WTC11 (cell line): ENCODE measurements at regions not wholly inside any gene's neighbourhood (a gene's known extent, or its start where the extent isn't known, plus 50 kb on each side); places are given as distances from the start of the nearest gene placed in this dataset.

ENCODE experiments used
- ATAC-seq: fragments of 200-7000 bp; cut with Tn5 transposase; 2 replicates; pipeline ENCODE4 v1.10.0; 2021; ENCODE audit warnings: mild to moderate bottlenecking, moderate library complexity
- CTCF ChIA-PET: fragments of 300-600 bp; sonication (Branson Sonifier 250); formaldehyde crosslinking; loops from one replicate; lab custom pipeline; 2021; ENCODE audit warnings: antibody characterized with exemption; lab: Charles Lee
- POLR2A ChIA-PET: fragments of 350-600 bp; sonication (Branson Sonifier 250); formaldehyde crosslinking; loops from one replicate; lab custom pipeline; 2021; ENCODE audit warnings: antibody characterized with exemption; lab: Charles Lee
- DNase-seq: peaks from one replicate; pipeline ENCODE4 v3.0.0; 2021; ENCODE audit warnings: low spot score
- H3K27ac Mint-ChIP-seq: 2 replicates; pipeline ENCODE4 v1.8.0; 2021; ENCODE audit warnings: mixed read lengths
- H3K27me3 Mint-ChIP-seq: 2 replicates; pipeline ENCODE4 v1.8.0; 2021; ENCODE audit warnings: low read depth, mild to moderate bottlenecking, moderate library complexity, mixed read lengths
- H3K36me3 Mint-ChIP-seq: 2 replicates; pipeline ENCODE4 v1.8.0; 2021; ENCODE audit warnings: mixed read lengths
- H3K4me1 Mint-ChIP-seq: 2 replicates; pipeline ENCODE4 v1.8.0; 2022; ENCODE audit warnings: mixed read lengths
- H3K4me3 Mint-ChIP-seq: 2 replicates; pipeline ENCODE4 v1.8.0; 2021; ENCODE audit warnings: mild to moderate bottlenecking, moderate library complexity, mixed read lengths
- H3K9me3 Mint-ChIP-seq: 2 replicates; pipeline ENCODE4 v1.8.0; 2021; ENCODE audit warnings: mixed read lengths
- ETV6 ChIP-seq: sonication (generic); formaldehyde crosslinking; IDR thresholded peaks from 2 replicates; pipeline ENCODE4 v1.8.1; 2022; ENCODE audit warnings: mild to moderate bottlenecking, missing genetic modification reagents
- GABPB1 ChIP-seq: sonication (generic); formaldehyde crosslinking; IDR thresholded peaks from 2 replicates; pipeline ENCODE4 v1.8.1; 2023; ENCODE audit warnings: mild to moderate bottlenecking, missing genetic modification reagents
- JAZF1 ChIP-seq: fragments of 250-450 bp; sonication (Bioruptor Pico); IDR thresholded peaks from 2 replicates; pipeline ENCODE4 v1.9.0; 2021; ENCODE audit warnings: moderate library complexity, mild to moderate bottlenecking, inconsistent platforms
- RELA ChIP-seq: sonication (generic); formaldehyde crosslinking; IDR thresholded peaks from 2 replicates; pipeline ENCODE4 v1.8.1; 2022; ENCODE audit warnings: missing genetic modification reagents, mild to moderate bottlenecking, borderline replicate concordance
- SP1 ChIP-seq: sonication (generic); formaldehyde crosslinking; conservative IDR thresholded peaks from 2 replicates; pipeline ENCODE4 v1.8.1; 2022; ENCODE audit warnings: missing genetic modification reagents
- TEAD4 ChIP-seq: sonication (generic); formaldehyde crosslinking; IDR thresholded peaks from 2 replicates; pipeline ENCODE4 v1.8.0; 2022; ENCODE audit warnings: mild to moderate bottlenecking, missing genetic modification reagents
- ZNF396 ChIP-seq: fragments of 250-450 bp; sonication (Bioruptor Pico); IDR thresholded peaks from 2 replicates; pipeline ENCODE4 v1.8.0; 2021; ENCODE audit warnings: mild to moderate bottlenecking, moderate library complexity, borderline replicate concordance
- ZNF671 ChIP-seq: fragments of 250-450 bp; sonication (Bioruptor Pico); IDR thresholded peaks from 2 replicates; pipeline ENCODE4 v1.8.0; 2021; ENCODE audit warnings: mild to moderate bottlenecking
- TF ChIP-seq, protein P1 (sequence below): fragments of 250-450 bp; sonication (Bioruptor Pico); IDR thresholded peaks from 2 replicates; pipeline ENCODE4 v2.1.2; 2022; ENCODE audit warnings: mild to moderate bottlenecking, moderate library complexity
- TF ChIP-seq, protein P2 (sequence below): sonication (generic); formaldehyde crosslinking; IDR thresholded peaks from 2 replicates; pipeline ENCODE4 v1.8.0; 2023; ENCODE audit warnings: missing genetic modification reagents, mild to moderate bottlenecking, borderline replicate concordance
- TF ChIP-seq, protein P3 (sequence below): fragments of 250-450 bp; sonication (Bioruptor Pico); IDR thresholded peaks from 2 replicates; pipeline ENCODE4 v1.9.0; 2021; ENCODE audit warnings: moderate library complexity, mild to moderate bottlenecking, inconsistent platforms, borderline replicate concordance
- TF ChIP-seq, protein P4 (sequence below): sonication (generic); formaldehyde crosslinking; IDR thresholded peaks from 2 replicates; pipeline ENCODE4 v1.8.1; 2023; ENCODE audit warnings: mild to moderate bottlenecking, moderate library complexity, missing genetic modification reagents
- TF ChIP-seq, protein P5 (sequence below): sonication (generic); formaldehyde crosslinking; IDR thresholded peaks from 2 replicates; pipeline ENCODE4 v1.8.0; 2022; ENCODE audit warnings: mild to moderate bottlenecking, missing genetic modification reagents
- TF ChIP-seq, protein P6 (sequence below): sonication (generic); formaldehyde crosslinking; IDR thresholded peaks from 2 replicates; pipeline ENCODE4 v1.8.1; 2022; ENCODE audit warnings: low read depth, missing genetic modification reagents, borderline replicate concordance

DNA sequence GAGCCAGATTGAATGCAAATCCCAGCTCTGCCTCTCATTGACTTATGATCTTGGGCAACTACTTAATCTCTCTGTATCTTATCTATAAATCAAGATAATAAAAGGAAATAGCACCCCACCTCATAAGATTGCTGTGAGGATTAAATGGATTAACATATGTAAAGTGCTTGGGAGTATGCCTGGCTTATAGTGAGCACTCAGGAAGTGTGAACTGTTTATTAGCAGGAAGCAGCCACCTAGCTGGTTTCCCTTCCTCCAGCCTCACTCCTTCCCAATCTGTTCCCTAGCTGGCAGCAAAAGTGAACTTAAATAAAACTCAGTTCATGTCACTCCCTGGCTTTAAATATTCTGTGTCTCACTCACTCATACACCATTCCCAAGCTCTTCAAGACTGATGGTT is 526.6 kb upstream of the PKDCC start:
- TF ChIP-seq ZNF671 (no peak), TEAD4 (CRISPR knock-in tag) (no peak), RELA (CRISPR knock-in tag) (no peak), JAZF1 (CRISPR knock-in tag) (no peak), ETV6 (no peak), GABPB1 (CRISPR knock-in tag) (no peak), SP1 (CRISPR knock-in tag) (no peak), ZNF396 (CRISPR knock-in tag) (no peak)
- TF ChIP-seq, protein P1, sequence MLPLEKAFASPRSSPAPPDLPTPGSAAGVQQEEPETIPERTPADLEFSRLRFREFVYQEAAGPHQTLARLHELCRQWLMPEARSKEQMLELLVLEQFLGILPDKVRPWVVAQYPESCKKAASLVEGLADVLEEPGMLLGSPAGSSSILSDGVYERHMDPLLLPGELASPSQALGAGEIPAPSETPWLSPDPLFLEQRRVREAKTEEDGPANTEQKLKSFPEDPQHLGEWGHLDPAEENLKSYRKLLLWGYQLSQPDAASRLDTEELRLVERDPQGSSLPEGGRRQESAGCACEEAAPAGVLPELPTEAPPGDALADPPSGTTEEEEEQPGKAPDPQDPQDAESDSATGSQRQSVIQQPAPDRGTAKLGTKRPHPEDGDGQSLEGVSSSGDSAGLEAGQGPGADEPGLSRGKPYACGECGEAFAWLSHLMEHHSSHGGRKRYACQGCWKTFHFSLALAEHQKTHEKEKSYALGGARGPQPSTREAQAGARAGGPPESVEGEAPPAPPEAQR (CRISPR knock-in tag): no peak
- TF ChIP-seq, protein P2, sequence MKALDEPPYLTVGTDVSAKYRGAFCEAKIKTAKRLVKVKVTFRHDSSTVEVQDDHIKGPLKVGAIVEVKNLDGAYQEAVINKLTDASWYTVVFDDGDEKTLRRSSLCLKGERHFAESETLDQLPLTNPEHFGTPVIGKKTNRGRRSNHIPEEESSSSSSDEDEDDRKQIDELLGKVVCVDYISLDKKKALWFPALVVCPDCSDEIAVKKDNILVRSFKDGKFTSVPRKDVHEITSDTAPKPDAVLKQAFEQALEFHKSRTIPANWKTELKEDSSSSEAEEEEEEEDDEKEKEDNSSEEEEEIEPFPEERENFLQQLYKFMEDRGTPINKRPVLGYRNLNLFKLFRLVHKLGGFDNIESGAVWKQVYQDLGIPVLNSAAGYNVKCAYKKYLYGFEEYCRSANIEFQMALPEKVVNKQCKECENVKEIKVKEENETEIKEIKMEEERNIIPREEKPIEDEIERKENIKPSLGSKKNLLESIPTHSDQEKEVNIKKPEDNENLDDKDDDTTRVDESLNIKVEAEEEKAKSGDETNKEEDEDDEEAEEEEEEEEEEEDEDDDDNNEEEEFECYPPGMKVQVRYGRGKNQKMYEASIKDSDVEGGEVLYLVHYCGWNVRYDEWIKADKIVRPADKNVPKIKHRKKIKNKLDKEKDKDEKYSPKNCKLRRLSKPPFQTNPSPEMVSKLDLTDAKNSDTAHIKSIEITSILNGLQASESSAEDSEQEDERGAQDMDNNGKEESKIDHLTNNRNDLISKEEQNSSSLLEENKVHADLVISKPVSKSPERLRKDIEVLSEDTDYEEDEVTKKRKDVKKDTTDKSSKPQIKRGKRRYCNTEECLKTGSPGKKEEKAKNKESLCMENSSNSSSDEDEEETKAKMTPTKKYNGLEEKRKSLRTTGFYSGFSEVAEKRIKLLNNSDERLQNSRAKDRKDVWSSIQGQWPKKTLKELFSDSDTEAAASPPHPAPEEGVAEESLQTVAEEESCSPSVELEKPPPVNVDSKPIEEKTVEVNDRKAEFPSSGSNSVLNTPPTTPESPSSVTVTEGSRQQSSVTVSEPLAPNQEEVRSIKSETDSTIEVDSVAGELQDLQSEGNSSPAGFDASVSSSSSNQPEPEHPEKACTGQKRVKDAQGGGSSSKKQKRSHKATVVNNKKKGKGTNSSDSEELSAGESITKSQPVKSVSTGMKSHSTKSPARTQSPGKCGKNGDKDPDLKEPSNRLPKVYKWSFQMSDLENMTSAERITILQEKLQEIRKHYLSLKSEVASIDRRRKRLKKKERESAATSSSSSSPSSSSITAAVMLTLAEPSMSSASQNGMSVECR (CRISPR knock-in tag): no peak
- TF ChIP-seq, protein P3, sequence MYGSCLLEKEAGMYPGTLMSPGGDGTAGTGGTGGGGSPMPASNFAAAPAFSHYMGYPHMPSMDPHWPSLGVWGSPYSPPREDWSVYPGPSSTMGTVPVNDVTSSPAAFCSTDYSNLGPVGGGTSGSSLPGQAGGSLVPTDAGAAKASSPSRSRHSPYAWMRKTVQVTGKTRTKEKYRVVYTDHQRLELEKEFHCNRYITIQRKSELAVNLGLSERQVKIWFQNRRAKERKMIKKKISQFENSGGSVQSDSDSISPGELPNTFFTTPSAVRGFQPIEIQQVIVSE (CRISPR knock-in tag): no peak
- TF ChIP-seq, protein P4, sequence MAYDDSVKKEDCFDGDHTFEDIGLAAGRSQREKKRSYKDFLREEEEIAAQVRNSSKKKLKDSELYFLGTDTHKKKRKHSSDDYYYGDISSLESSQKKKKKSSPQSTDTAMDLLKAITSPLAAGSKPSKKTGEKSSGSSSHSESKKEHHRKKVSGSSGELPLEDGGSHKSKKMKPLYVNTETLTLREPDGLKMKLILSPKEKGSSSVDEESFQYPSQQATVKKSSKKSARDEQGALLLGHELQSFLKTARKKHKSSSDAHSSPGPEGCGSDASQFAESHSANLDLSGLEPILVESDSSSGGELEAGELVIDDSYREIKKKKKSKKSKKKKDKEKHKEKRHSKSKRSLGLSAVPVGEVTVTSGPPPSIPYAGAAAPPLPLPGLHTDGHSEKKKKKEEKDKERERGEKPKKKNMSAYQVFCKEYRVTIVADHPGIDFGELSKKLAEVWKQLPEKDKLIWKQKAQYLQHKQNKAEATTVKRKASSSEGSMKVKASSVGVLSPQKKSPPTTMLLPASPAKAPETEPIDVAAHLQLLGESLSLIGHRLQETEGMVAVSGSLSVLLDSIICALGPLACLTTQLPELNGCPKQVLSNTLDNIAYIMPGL: no peak
- TF ChIP-seq, protein P5, sequence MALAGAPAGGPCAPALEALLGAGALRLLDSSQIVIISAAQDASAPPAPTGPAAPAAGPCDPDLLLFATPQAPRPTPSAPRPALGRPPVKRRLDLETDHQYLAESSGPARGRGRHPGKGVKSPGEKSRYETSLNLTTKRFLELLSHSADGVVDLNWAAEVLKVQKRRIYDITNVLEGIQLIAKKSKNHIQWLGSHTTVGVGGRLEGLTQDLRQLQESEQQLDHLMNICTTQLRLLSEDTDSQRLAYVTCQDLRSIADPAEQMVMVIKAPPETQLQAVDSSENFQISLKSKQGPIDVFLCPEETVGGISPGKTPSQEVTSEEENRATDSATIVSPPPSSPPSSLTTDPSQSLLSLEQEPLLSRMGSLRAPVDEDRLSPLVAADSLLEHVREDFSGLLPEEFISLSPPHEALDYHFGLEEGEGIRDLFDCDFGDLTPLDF: no peak
- TF ChIP-seq, protein P6, sequence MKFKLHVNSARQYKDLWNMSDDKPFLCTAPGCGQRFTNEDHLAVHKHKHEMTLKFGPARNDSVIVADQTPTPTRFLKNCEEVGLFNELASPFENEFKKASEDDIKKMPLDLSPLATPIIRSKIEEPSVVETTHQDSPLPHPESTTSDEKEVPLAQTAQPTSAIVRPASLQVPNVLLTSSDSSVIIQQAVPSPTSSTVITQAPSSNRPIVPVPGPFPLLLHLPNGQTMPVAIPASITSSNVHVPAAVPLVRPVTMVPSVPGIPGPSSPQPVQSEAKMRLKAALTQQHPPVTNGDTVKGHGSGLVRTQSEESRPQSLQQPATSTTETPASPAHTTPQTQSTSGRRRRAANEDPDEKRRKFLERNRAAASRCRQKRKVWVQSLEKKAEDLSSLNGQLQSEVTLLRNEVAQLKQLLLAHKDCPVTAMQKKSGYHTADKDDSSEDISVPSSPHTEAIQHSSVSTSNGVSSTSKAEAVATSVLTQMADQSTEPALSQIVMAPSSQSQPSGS: no peak
- TF ChIP-seq, all 79 proteins: peak for 0
- no peak for DNase-seq
- H3K4me1 Mint-ChIP-seq: peaks cover 20% of the 10 kb centered on the region
- peaks cover 2% of the 10 kb centered on the region; the same call in 1 of the 2 replicates for H3K9me3 Mint-ChIP-seq
- CTCF ChIA-PET: no interaction called here
- no peak overlapping the region for H3K27ac Mint-ChIP-seq
- ATAC-seq: peak; percentile 60
- H3K27me3 Mint-ChIP-seq: no peaks in the 10 kb centered on the region
- POLR2A ChIA-PET: no interaction called here
- no peak overlapping the region for H3K4me3 Mint-ChIP-seq
- no peaks in the 10 kb centered on the region for H3K36me3 Mint-ChIP-seq
